C4-2B (cell line): ENCODE measurements at regions not wholly inside any gene's neighbourhood (a gene's known extent, or its start where the extent isn't known, plus 50 kb on each side); places are given as distances from the start of the nearest gene placed in this dataset.

Experiments
- H3K27ac ChIP-seq: fragments of 450-650 bp; 2 replicates; pipeline ENCODE4 v1.5.1; 2017
- ZFX ChIP-seq: fragments of 450-650 bp; IDR thresholded peaks from 2 replicates; pipeline ENCODE4 v1.6.1; 2017
- TF ChIP-seq, protein P1 (sequence below): fragments of 450-650 bp; conservative IDR thresholded peaks from 2 replicates; pipeline ENCODE4 v1.5.1; 2017; ENCODE audit warnings: mild to moderate bottlenecking

- no peak overlapping the region for H3K27ac ChIP-seq
- TF ChIP-seq, protein P1, sequence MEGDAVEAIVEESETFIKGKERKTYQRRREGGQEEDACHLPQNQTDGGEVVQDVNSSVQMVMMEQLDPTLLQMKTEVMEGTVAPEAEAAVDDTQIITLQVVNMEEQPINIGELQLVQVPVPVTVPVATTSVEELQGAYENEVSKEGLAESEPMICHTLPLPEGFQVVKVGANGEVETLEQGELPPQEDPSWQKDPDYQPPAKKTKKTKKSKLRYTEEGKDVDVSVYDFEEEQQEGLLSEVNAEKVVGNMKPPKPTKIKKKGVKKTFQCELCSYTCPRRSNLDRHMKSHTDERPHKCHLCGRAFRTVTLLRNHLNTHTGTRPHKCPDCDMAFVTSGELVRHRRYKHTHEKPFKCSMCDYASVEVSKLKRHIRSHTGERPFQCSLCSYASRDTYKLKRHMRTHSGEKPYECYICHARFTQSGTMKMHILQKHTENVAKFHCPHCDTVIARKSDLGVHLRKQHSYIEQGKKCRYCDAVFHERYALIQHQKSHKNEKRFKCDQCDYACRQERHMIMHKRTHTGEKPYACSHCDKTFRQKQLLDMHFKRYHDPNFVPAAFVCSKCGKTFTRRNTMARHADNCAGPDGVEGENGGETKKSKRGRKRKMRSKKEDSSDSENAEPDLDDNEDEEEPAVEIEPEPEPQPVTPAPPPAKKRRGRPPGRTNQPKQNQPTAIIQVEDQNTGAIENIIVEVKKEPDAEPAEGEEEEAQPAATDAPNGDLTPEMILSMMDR, result no peak
- no peak for TF ChIP-seq ZFX
Observed at GRCh38 chr1:55609630-55610029, 394.5 kb upstream of the USP24 start.

DNA sequence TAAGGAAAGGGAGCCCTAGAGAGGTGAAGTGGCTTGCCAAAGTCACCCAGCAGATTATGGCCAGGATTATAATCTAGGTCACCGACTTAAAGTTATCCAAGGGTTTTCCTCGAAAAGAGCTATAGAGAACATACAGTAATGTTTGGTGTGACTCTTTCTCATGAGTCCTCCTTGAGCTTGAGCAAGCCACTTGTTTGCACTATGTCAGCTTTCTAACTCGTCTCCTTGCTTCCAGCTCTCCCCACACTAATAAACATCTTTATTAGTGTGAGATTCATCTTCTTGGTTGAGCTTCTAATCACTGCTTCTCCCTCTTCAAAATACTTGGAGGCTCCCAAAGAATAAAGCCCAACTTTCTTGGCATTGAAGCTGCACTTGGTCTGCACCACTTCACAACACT is 390.0 kb upstream of the USP24 start:
- no peak overlapping the region for H3K27ac ChIP-seq
- TF ChIP-seq ZFX, result no peak
- TF ChIP-seq, protein P1, result no peak

DNA sequence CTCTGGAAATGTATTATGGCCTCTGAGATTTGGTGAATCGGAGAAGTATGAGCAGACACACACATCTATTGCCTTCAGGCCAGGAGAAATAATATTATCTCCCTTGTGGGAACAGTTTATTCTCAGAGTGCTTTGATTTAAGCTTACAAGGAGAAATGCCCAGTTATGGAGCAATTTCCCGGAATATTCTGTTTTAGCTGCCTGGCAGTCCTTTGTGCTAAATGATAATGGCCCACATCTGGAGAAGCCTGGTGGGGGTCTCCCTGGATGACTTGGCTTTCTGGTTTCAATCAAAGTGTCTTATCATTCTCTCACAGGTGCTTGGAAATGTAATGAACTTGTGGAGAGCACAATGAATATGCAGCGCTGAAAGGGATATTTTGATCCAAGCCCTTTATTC is 389.6 kb upstream of the USP24 start:
- TF ChIP-seq, protein P1, result no peak
- no peak for TF ChIP-seq ZFX
- H3K27ac ChIP-seq, result no peak overlapping the region

- H3K27ac ChIP-seq, result no peak overlapping the region
- no peak for TF ChIP-seq ZFX
- TF ChIP-seq, protein P1, result no peak
Observed at GRCh38 chr1:55604179-55604578, 389.0 kb upstream of the USP24 start.

- TF ChIP-seq, protein P1, result no peak
- TF ChIP-seq ZFX, result no peak
- H3K27ac ChIP-seq, result no peak overlapping the region
Observed at GRCh38 chr1:55600242-55600641, 385.1 kb upstream of the USP24 start.

- no peak overlapping the region for H3K27ac ChIP-seq
- TF ChIP-seq, protein P1, result no peak
- TF ChIP-seq ZFX, result no peak
Observed at GRCh38 chr1:55597910-55598309, 382.7 kb upstream of the USP24 start.

GRCh38 chr1:55594701-55595100 is 379.5 kb upstream of the USP24 start:
- no peak overlapping the region for H3K27ac ChIP-seq
- TF ChIP-seq ZFX, result no peak
- TF ChIP-seq, protein P1, result no peak
